GM12892 (cell line): ENCODE measurements at regions not wholly inside any gene's neighbourhood (a gene's known extent, or its start where the extent isn't known, plus 50 kb on each side); places are given as distances from the start of the nearest gene placed in this dataset.

ENCODE experiments used
- POLR2A ChIP-seq: IDR thresholded peaks from 2 replicates; pipeline ENCODE4 v1.6.1; 2011; ENCODE audit warnings: low read depth, low read length, control low read depth
- POLR2AphosphoS5 ChIP-seq: IDR thresholded peaks from 2 replicates; pipeline ENCODE4 v1.6.1; 2011; ENCODE audit warnings: low read depth, low read length, control low read depth
- TAF1 ChIP-seq: IDR thresholded peaks from 2 replicates; pipeline ENCODE4 v1.6.1; 2011; ENCODE audit warnings: low read depth, mild to moderate bottlenecking, control low read depth, low read length, borderline replicate concordance

DNA sequence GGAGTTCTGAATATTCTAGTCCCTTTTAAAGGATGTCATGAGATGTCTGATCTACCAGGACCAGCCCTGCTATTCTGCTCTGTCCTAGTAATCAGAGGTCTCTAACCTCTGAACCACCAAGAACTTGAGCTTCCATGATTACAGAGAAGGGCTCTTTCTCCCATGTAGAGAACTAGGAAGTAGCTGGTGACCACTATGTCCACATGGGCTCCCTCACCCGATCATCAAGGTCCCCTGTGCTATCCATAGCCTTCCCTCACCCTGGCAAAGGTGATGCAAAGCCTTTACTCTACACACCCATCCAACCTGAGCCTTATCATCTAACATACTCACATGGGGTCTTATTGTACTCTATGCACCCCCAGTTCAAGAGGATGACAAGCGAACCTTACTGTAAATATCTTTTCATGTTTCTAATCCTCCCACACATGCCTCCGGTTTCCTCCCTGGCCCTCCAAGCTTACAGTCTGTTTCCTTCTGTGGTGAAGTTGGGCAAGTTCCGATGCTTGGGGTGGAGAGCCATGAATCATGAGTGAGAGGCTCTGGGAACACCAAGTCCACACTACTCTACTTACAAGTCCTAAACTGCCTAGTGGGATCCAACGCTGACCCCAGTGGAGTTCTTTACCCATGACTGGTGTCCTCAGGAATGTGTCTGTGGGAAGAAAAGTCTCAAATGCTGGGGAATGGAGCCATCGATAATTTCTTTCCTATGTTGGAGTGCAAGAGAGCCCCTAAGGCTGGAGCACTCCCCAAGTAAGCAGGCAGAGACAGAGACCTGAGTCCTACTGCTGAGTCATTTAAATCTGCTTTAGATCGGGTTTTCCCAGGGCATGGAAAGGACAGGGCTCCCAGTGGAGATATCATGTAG lies 73.3 kb upstream of the KLF7 start:
- TF ChIP-seq POLR2AphosphoS5 (no peak), POLR2A (no peak), TAF1 (no peak)
